Transverse colon (tissue), 4 donors: ENCODE measurements at regions not wholly inside any gene's neighbourhood (a gene's known extent, or its start where the extent isn't known, plus 50 kb on each side); places are given as distances from the start of the nearest gene placed in this dataset.
"Not testable (repeated sequence)": the region's sequence is repeated elsewhere in the genome, so short reads cannot be mapped to it uniquely, and the experiment has no call there.

Source experiments
- EP300 ChIP-seq: sonication (generic); formaldehyde crosslinking; IDR thresholded peaks from one replicate; pipeline ENCODE4 v1.6.1; 2017; ENCODE audit warnings: antibody characterized with exemption, low read depth
- POLR2A ChIP-seq: fragments of 450-650 bp; IDR thresholded peaks from one replicate; pipeline ENCODE4 v1.6.1; 2016; ENCODE audit warnings: antibody characterized with exemption, mild to moderate bottlenecking, moderate library complexity
- POLR2AphosphoS5 ChIP-seq, 3 donors: sonication (generic); formaldehyde crosslinking; IDR thresholded peaks; one replicate each; pipeline ENCODE4 v1.6.1; 2016; ENCODE audit warnings: antibody characterized with exemption in 3 of 3
- TF ChIP-seq, protein P1 (sequence below), 5 experiments: fragments of 200-600 bp in 3 of 5; fragments of 450-650 bp in 2 of 5; sonication (generic) in 3 of 5; IDR thresholded peaks; 1 replicate in 2 of 5; 2 replicates in 3 of 5; pipeline ENCODE4 v1.5.1; 2016 to 2017; ENCODE audit warnings: antibody characterized with exemption in 5 of 5, inconsistent platforms in 3 of 5, mild to moderate bottlenecking in 2 of 5, moderate library complexity in 1 of 5

GRCh38 chr18:49682803-49683190 lies 120.9 kb downstream of the LIPG start:
- TF ChIP-seq, protein P1, sequence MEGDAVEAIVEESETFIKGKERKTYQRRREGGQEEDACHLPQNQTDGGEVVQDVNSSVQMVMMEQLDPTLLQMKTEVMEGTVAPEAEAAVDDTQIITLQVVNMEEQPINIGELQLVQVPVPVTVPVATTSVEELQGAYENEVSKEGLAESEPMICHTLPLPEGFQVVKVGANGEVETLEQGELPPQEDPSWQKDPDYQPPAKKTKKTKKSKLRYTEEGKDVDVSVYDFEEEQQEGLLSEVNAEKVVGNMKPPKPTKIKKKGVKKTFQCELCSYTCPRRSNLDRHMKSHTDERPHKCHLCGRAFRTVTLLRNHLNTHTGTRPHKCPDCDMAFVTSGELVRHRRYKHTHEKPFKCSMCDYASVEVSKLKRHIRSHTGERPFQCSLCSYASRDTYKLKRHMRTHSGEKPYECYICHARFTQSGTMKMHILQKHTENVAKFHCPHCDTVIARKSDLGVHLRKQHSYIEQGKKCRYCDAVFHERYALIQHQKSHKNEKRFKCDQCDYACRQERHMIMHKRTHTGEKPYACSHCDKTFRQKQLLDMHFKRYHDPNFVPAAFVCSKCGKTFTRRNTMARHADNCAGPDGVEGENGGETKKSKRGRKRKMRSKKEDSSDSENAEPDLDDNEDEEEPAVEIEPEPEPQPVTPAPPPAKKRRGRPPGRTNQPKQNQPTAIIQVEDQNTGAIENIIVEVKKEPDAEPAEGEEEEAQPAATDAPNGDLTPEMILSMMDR (IDR thresholded peaks at IDR 0.05) = not testable (repeated sequence)
- not testable (repeated sequence) for TF ChIP-seq POLR2A; POLR2AphosphoS5 (IDR thresholded peaks at IDR 0.05); EP300
